HS-5 (cell line): ENCODE measurements at regions not wholly inside any gene's neighbourhood (a gene's known extent, or its start where the extent isn't known, plus 50 kb on each side); places are given as distances from the start of the nearest gene placed in this dataset.
"Not testable (repeated sequence)": the region's sequence is repeated elsewhere in the genome, so short reads cannot be mapped to it uniquely, and the experiment has no call there.

ENCODE experiments used
- DNase-seq: peaks from one replicate; pipeline ENCODE4 v3.0.0-alpha.2; 2012; ENCODE audit warnings: low read depth

DNA sequence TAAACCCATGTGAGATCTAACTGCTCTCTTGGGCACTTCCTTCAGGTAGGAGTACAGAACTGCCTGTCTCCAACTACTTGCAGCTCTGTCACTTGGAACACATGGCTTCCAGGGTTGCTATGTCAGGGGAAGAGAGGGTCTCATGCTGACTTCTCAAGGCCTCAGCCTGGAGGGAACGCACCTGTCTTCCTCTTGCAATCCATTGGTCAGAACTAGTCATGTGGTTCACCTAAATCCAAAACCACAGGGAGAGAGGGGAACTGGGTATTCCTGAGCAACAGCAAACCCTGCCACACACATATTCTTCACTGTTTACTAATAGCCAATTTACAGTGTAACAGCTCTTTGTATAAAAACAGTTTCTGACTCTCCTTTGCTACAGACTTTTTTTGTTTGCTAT, 206.1 kb downstream of the KCNJ2 start:
- no peak for DNase-seq

DNA sequence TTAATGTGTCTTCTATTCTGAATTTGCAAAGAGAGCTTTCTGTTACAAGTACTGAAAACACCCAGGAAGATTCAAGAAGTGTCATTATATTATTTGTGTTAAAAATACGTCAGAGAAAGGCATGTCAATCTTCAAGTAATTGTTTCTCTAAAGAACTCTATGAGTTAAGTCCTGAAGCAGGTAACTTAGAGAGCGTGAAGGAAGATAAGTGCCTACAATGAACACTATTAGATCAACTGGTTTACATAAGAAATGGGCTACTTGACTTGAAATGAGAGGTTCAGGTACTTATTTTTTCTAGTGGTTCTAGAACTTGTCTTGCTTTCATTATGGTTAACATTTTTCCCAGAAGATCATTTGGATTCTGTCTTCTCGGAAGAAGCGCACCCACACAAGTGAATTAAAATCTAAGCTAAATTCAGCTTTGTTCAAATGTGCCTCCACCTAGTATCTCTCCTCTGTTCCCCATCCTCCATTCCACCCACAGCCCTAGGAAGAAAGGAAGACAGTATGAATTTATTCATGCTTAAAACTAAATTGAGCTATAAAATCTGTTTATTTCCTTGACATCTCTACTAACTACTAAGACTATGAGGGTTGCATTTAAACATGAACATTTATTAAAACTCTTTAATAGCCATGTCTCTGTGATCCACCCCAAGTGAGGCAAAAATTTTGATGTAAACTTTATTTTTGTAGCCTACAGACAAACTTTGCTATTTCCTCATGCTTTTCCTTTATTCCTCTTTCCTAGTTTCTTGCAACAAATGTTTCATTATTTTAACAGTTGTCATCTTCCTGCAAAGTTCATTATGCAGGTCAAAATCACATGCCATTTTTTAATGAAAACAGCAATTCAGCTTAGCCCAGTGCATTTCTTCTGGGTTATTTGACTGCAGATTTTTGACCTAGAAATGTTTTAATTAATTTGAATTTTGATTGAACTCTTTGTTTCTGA, 206.8 kb downstream of the KCNJ2 start:
- no peak for DNase-seq

DNA sequence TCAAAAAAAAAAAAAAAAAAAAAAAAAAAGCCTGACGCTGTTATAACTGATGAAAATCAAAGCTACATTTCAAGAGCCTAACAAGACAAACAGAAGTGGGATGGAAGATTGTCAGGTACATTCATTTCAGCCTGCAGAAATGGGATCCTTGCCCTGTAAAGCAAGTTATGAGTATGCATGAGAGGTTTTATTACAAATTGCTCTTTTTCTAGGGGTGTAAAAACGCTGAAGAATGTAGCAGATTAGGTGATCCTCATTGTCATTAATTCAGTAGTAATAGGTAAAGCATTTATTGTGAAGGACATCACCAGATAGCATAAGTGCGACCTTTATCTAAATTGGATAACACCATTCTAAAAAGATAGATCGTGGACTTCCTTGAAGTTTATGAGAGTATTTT, 208.3 kb downstream of the KCNJ2 start:
- no peak for DNase-seq

DNA sequence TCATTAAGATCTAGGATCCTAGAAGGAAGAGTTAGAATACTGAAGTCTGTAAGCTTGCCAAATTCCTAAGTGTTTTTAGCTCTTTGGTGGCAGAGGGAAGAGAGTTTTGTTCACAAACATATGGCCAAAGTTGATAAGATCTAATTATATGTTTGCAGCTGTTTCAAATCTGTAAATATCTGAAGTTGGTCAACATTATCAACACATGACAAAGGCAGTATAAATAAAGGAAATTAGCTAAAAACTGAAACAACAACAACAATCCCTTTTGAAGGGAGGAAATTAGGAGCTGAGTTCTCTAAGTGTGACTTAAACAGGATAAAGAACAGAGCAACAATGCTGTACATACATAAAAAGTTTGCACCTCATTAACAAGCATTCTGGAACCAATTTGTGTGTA, 208.7 kb downstream of the KCNJ2 start:
- DNase-seq: no peak

DNA sequence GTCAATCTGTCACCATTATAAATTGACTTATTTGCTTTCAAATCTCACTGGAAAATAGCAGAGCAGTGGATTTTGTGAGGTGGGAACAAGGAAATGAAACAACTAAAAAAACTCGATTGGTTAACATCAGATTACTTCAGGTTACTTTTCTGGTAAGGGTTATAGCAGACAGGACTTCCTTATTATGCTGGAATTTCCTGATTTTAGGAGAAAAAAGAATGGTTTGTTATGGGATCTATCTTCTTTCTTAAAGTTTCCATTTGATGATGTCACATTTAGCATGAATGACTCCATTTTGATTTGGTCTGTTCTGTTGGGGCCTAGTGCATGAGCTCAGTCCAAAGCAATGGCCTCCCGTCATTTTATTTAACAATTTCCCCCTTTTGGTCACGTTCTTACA, 210.6 kb downstream of the KCNJ2 start:
- DNase-seq: no peak

DNA sequence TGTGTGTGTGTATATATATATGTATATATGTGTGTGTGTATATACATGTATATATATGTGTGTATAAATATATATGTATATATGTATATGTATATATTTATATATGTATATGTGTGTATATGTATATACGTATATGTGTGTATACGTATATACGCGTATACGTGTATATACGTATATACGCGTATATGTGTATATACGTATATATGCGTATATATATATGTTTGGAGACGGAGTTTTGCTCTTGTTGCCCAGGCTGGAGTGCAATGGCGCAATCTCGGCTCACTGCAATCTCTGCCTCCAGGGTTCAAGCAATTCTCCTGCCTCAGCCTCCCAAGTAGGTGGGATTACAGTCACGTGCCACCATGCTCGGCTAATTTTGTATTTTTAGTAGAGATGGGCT, 212.6 kb downstream of the KCNJ2 start:
- not testable (repeated sequence) for DNase-seq

DNA sequence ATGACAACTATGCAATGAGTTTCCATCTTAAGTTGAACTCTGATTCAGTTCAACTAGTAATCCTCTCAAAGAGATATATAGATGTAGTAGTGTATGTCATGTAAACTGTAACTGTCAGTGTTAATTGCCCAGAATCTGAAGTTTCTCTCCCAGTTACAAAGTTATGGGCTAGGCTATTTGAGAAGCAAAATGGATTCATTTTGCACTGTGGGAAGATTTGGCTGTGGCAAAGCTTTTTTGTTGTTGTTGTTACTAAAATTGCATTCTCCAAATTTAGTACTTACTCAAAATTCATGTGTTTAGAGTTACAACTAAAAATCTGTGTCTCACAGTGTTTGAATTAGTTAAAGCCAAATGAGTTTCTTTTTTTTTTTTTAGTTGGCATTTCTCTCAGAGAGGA, 219.0 kb downstream of the KCNJ2 start:
- no peak for DNase-seq

DNA sequence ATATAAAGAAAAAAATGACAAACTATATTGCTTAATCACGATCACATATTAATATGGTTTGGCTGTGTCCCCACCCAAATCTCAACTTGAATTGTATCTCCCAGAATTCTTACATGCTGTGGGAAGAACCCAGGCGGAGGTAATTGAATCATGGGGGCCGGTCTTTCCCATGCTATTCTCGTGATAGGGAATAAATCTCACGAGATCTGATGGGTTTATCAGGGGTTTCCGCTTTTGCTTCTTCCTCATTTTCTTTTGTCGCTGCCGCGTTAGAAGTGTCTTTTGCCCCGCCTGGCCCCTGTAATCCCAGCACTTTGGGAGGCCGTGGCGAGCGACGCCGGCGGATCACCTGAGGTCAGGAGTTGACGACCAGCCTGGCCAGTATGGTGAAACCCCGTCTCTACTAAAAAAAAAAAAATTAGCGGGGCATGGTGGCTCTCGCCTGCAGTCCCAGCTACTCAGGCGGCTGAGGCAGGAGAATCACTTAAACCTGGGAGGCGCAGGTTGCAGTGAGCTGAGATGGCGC, 220.0 kb downstream of the KCNJ2 start:
- not testable (repeated sequence) for DNase-seq

DNA sequence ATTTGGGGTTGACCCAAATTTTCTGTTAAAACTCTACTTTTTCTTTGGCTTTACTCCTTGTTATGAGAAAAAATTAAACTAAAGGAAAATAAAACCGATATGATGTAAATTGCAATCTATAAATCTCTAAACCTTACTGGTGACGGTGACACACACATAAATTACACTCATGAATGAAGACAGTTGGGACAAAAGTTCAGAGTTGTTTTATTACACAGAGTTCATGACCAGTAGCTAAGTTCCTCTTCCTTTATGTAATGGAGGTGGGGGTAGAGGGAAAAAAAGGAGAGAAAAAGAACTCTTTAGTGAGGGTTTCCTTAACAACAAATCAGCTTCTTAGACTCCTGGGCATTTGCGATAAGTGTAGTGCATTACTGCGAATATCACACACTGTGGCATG, 220.7 kb downstream of the KCNJ2 start:
- DNase-seq: no peak

DNA sequence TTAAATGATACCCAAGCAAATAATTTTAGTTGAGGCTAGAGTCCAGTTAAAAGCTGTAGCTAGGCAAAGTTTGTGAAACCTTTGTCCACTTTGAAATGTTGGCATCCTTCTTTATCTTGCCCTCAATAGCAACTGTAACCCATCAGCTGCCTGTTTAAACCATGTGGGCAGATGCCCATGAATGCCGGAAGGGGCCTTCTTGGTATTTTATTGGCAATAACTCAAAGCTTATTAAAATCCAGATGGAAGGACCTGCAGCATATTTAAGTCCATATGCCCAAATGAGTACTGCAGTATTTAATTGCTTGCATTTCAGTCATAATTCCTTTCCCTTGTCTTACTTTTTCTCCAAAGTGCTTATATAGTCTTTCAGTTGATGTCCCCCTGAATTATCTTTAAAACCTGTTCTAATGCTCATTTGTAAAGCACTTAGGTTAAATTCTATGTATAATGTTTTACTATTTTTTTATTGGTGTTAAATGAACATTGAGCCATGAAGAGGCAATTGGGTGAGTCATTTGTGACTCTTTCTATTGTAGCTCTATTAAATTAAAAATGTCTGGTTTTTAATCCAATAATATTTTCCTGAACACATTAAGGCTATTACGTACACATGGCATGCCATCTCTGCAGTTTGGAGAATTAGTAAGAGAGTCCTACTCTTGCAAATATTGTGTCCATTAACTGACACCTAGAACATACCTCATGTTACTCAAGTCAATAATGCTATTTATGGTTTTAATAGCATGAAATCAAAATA, 225.3 kb downstream of the KCNJ2 start:
- DNase-seq: no peak

DNA sequence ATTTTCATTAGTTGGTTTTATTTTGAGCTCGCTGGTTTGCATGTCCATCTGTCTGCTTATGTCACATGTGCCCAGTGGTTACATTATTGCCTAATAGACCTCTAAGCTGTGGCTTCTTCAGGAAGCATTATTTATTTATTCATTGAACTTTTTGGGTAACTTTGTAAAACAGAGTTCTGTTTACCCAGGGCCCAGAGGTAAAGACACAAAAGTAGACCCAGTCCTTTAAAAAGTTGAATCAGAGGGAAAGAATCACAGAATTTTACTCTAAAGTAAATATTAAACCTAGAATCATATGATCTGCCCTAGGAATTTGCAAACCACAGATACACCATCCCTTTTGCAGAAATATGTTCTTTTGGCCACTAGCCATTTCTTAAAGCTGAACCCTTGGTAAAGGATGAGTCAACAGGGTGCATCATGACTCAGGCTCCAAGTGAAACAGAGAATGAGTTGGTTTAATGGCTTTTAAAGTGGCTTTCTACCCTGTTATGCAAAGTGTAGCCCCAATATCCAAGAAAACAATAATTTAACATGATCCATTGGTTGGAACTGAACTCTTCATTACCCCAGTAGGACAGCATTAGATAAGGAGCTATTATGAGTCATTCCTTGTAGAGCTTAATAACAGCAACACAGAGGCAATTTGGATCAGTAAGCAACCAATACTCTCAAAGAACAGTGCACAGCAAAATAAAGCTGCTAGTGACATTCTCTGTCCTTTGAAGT, 236.3 kb downstream of the KCNJ2 start:
- DNase-seq: peak; percentile 92

DNA sequence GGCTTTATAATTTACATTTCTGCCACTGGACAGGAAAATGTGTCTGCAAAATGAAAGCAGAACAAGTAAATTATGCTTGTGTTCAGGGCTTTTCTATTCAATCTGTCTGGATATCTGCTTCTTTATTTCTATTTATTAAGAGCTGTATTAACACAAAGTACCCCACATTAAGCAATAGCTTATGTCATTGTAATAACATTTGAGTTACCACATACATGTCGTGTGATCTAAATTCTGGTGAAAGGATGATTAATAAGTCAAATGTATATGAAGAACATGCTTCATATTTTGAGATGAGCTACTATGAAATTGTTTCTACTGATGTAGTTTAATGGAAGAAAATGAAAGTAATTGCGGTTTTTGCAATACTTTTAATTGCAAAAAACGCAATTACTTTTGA, 238.2 kb downstream of the KCNJ2 start:
- DNase-seq: no peak

DNA sequence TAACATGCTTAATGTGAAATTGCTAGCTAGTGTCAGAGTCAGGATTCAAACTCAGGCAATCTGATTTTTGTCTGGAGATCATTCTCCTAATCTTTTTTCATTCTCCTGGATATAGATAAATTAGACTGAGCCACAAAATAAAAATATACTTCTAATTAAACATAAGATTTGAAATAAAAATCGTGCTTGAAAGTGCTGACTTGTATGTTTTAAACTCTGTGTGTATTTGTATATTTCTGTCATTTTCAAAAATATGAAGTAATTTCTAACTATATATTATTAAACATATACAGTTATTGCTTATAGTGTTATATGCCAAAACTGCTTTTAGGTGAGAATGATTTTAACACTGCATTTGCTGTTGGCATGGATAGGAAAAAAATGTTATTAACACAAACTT, 239.4 kb downstream of the KCNJ2 start:
- no peak for DNase-seq

DNA sequence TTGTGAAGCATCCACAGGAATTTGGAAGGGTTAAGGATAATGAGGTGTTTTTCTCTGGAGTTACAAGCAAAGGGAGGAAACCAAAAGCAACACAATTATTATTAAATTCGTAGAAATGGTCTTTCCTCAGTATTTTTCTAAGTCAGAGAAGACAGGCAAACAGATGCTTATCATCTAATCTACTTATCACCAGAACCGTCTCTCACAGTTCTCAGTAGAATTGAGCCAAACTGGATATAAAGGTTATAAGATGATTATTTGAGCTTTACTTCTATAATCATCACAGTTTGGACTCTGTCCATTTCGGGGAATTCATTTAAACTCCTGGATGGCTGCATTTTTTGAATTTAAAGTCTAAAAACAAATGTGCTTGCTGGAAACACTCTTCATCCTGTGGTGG, 245.0 kb downstream of the KCNJ2 start:
- no peak for DNase-seq

DNA sequence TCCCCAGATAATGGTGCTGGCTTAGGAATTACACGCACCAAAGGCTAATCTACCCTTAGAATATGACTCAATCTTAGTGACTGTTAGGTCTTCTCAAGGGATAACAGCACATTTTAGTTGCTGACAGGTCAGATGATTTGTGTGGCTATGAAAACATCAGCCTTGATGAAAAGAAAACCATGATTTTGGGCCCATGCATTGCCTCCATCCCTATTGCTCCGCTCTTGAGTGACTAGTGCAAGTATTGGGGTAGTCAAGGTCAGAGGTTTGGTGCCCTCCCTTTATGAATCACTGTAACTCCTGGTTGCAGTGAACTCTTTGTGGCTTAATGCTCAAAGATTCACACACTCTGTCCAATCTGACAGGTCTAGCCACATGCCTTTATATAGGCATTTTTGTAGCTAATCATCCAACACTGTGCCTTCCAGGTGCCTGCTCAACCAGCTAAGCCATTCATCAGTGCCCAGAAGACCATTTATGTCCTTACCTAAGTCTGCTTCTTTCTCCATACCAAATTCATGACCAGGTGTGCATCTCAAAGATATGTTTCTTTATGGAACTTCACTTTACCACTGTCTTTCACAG, 251.6 kb downstream of the KCNJ2 start:
- no peak for DNase-seq

DNA sequence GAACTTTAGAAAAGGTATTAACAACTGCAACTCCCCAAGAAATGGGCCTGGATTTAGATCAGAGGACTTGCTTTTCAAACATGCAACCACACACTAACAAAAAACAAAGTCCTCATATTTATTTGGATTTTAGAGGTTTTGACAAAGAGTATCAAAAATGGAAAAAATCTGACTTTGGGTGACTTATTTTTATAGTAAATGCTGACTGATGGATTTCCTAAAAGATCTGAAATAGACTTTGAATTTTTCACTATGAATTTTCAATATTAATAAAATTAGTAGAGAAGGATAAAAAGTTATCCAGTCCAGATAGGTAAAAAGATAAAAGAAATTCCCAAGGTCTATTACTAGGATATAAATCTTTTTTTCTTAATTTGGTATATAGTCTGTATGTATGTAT, 253.5 kb downstream of the KCNJ2 start:
- no peak for DNase-seq

DNA sequence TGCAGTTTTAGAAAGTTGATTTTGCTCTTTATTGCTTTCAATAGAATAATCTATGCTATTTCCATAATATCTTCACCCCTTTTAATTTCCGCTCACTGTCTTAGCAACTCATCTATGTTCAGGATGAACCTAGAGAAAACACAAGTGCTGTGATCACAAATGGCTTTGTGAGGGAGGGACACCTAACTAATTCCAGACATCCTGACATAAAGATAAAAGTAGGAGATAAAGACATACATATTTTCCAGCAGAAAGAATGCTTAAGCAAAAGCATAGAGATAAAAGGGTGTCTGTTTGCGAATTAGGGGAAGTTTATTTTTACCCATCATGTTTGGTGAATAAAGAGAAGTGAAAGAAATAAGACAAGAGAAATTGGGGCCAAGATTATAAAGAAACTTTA, 254.2 kb downstream of the KCNJ2 start:
- DNase-seq: no peak

DNA sequence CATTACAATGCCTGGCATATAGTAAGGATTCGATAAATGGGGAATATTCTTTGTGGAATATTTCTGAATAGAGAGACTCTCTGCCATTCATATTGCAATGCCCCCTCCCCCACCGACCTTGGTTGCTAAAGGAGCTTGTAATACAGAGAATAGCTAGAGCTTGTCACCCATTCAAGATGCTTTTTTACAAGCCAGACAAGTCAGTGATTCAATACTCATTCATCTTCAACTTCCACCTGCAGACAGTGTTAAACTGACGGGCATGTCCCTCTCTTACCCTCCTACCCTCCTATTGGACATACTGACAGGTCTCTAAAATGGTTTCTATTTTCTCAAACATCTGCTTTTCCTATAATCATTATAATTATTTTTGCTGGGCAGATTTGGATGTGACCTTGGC, 257.4 kb downstream of the KCNJ2 start:
- DNase-seq: no peak

DNA sequence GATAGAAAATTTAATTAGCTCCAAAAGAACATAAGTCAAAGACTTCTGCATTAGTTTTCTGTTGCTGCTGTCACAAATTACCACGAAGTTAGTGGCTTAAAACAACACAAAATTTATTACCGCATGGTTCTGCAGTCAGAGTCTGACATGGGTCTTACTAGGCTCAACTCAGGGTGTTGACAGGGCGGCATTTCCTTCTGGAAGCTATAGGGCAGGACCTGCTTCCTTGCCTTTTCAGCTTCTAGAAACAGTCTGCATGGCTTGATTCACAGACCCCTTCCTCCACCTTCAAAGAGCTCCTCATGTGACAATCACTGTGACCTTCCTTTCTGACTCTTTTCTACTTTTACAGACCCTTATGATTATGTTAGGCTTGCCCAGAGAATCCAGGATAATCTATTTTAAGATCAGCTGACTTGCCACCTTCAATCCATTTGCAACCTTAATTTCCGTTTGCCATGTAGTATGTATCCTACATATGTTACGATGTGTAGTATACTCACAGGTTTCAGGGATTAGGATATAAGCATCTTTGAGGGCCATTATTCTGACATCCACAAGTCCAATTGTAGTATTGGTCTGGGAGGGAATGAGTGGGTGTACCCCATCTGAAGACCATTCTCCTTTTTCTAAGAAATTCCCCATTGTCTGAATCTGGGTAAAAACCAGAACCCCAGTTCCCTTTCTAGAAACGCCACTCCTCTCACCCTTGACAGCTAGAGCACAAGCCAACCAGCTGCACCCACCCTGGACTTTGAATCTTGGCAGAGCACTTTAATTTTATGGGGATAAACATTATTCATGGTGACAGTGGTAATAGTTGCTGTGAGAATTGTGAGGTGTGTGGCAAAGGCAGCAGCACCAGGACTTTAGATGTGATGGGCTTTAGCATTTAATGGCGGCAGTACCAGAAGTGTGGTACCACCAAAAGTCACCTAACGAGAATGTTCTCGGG, 265.5 kb downstream of the KCNJ2 start:
- no peak for DNase-seq

DNA sequence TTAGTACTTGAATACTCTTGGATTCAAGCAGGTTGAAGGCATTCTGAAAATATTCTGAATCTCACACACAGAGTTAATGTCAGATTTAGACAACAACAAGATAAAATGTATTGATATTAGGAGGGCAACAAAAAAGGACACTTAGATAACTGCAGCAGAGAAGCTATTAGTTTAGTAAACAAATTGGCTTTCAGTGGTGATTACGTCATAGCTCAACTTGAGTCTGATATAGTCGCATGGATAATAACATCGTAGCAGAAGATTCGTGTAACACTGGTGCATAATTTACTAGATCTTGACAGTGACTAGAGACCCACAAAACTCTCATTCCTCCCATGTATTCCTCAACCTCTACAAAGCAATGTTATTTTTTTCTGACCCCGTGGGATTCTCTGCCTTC, 268.3 kb downstream of the KCNJ2 start:
- no peak for DNase-seq

DNA sequence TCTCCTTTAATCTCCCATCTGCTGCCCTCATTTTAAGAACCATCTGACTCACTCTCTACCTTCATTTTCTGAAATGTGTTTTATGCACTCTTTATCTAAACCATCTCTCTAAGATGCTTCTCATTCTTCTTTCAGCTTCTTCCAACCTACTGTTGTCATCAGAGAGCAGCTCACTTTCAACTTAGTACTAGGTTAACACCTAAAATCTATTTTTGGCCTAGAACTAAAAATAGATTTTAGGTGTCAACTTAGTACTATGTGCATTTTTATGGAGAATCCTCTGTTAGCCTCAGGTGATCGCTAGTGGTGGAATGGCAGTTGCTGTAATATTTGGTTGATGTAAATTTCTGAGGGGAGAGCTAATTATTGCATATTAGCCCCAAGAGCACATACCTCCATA, 277.1 kb downstream of the KCNJ2 start:
- DNase-seq: no peak
